OCI-LY7 (cell line): ENCODE measurements at regions not wholly inside any gene's neighbourhood (a gene's known extent, or its start where the extent isn't known, plus 50 kb on each side); places are given as distances from the start of the nearest gene placed in this dataset.

Experiments used
- BruUV-seq: library from RNA; stranded (reverse); fragments of 400-500 nt; replicated peaks from 2 replicates; lab custom pipeline; 2021; lab: Mats Ljungman, UMichigan
- CTCF ChIA-PET: fragments of 300-600 bp; sonication (Branson Sonifier 250); formaldehyde crosslinking; loops from one replicate; lab custom pipeline; 2022; ENCODE audit warnings: antibody characterized with exemption; ENCODE audit not compliant: unreplicated experiment; lab: Charles Lee
- POLR2A ChIA-PET: fragments of 300-600 bp; sonication (Branson Sonifier 250); formaldehyde crosslinking; loops from one replicate; lab custom pipeline; 2022; ENCODE audit warnings: antibody characterized with exemption; lab: Charles Lee
- DNase-seq: peaks from one replicate; pipeline ENCODE4 v3.0.0-alpha.2; 2015; ENCODE audit warnings: low spot score
- H2AFZ ChIP-seq: fragments of 200-600 bp; sonication (generic), shearing (Covaris generic); 2 replicates; pipeline ENCODE4 v1.6.1; 2014; ENCODE audit warnings: mild to moderate bottlenecking, antibody characterized with exemption, low read length, moderate library complexity
- H3K27ac ChIP-seq: fragments of 200-600 bp; sonication (generic); 2 replicates; pipeline ENCODE4 v1.5.1; 2014; ENCODE audit warnings: mixed run types, low read depth, mild to moderate bottlenecking, moderate library complexity, low read length, inconsistent platforms; ENCODE audit not compliant: poor library complexity, severe bottlenecking
- H3K36me3 ChIP-seq: fragments of 200-600 bp; sonication (generic); 2 replicates; pipeline ENCODE4 v1.6.1; 2014; ENCODE audit warnings: mild to moderate bottlenecking, antibody characterized with exemption, low read length, moderate library complexity, mixed read lengths; ENCODE audit not compliant: insufficient read depth
- H3K4me1 ChIP-seq: fragments of 200-600 bp; sonication (generic); 2 replicates; pipeline ENCODE4 v1.5.1; 2014; ENCODE audit warnings: mild to moderate bottlenecking, low read length; ENCODE audit not compliant: insufficient read depth, poor library complexity, severe bottlenecking
- H3K4me2 ChIP-seq: fragments of 200-600 bp; sonication (generic); 2 replicates; pipeline ENCODE4 v1.6.1; 2014; ENCODE audit warnings: mild to moderate bottlenecking, low read length
- H3K4me3 ChIP-seq: fragments of 200-600 bp; sonication (generic); 2 replicates; pipeline ENCODE4 v1.5.1; 2014; ENCODE audit warnings: mild to moderate bottlenecking, low read depth, low read length; ENCODE audit not compliant: poor library complexity, severe bottlenecking
- H3K79me2 ChIP-seq: fragments of 200-600 bp; sonication (generic); 2 replicates; pipeline ENCODE4 v1.6.1; 2016; ENCODE audit warnings: low read depth, mild to moderate bottlenecking, low read length, moderate library complexity, mixed read lengths; ENCODE audit not compliant: insufficient read depth
- H3K9me2 ChIP-seq: fragments of 200-600 bp; sonication (generic); 2 replicates; pipeline ENCODE4 v1.6.1; 2016; ENCODE audit warnings: mild to moderate bottlenecking, low read length, mixed read lengths; ENCODE audit not compliant: insufficient read depth
- H3K9me3 ChIP-seq: fragments of 200-600 bp; sonication (generic); 2 replicates; pipeline ENCODE4 v1.6.1; 2014; ENCODE audit warnings: mild to moderate bottlenecking, mixed run types, low read length, mixed read lengths
- H4K20me1 ChIP-seq: fragments of 200-600 bp; sonication (generic); 2 replicates; pipeline ENCODE4 v1.6.1; 2014; ENCODE audit warnings: mild to moderate bottlenecking, antibody characterized with exemption, low read length, moderate library complexity, mixed read lengths; ENCODE audit not compliant: insufficient read depth
- CTCF ChIP-seq: fragments of 200-600 bp; sonication (generic); conservative IDR thresholded peaks from 2 replicates; pipeline ENCODE4 v1.5.1; 2014; ENCODE audit warnings: mild to moderate bottlenecking, antibody characterized with exemption, low read length, moderate library complexity, mixed read lengths
- EZH2phosphoT487 ChIP-seq: fragments of 200-600 bp; sonication (generic); IDR thresholded peaks from 2 replicates; pipeline ENCODE4 v1.6.1; 2018; ENCODE audit warnings: low read depth, borderline replicate concordance, mild to moderate bottlenecking, mixed run types, antibody characterized with exemption, low read length, moderate library complexity, mixed read lengths
- intact Hi-C: fragments of 100-400 bp; cut with micrococcal nuclease; formaldehyde crosslinking; loops from one replicate; pipeline ENCODE4 v1.10.0; 2022; ENCODE audit not compliant: unreplicated experiment

- ChIA-PET POLR2A (interaction anchor here (0.6 kb wide), 1 partner anchor 163 kb away, joined by 4 read pairs; no protein-coding TSS in a partner anchor), CTCF (no interaction called here)
- no peak overlapping the region for H3K27ac ChIP-seq
- intact Hi-C loops = no loop called here
- no peaks in the 10 kb centered on the region for H4K20me1 ChIP-seq
- H3K4me1 ChIP-seq = no peaks in the 10 kb centered on the region
- H3K79me2 ChIP-seq = no peaks in the 10 kb centered on the region
- TF ChIP-seq CTCF = no peak
- no peak for TF ChIP-seq EZH2phosphoT487
- no peak overlapping the region for H3K4me2 ChIP-seq
- H3K9me3 ChIP-seq = no peaks in the 10 kb centered on the region
- no peaks in the 10 kb centered on the region for H3K9me2 ChIP-seq
- no peak overlapping the region for H2AFZ ChIP-seq
- no peak overlapping the region for H3K4me3 ChIP-seq
- H3K36me3 ChIP-seq = no peaks in the 10 kb centered on the region
- BruUV-seq = no TSS peak
- DNase-seq = no peak
These were observed 73.2 kb downstream of the GPR37 start for GRCh38 chr7:124692425-124692824.

GRCh38 chr7:124690840-124691239 is 74.8 kb downstream of the GPR37 start:
- H3K9me3 ChIP-seq = no peaks in the 10 kb centered on the region
- BruUV-seq = no TSS peak
- intact Hi-C loops = no loop called here
- ChIA-PET CTCF (no interaction called here), POLR2A (interaction anchor here (0.6 to 0.7 kb wide), 3 partner anchors 11 to 691 kb away, joined by 3 to 6 read pairs (median 3); no protein-coding TSS in a partner anchor)
- DNase-seq = no peak
- no peaks in the 10 kb centered on the region for H3K36me3 ChIP-seq
- no peaks in the 10 kb centered on the region for H3K9me2 ChIP-seq
- H3K4me1 ChIP-seq = no peaks in the 10 kb centered on the region
- no peaks in the 10 kb centered on the region for H3K79me2 ChIP-seq
- TF ChIP-seq EZH2phosphoT487 (no peak), CTCF (no peak)
- H3K4me2 ChIP-seq = no peak overlapping the region
- no peak overlapping the region for H3K4me3 ChIP-seq
- no peak overlapping the region for H2AFZ ChIP-seq
- no peak overlapping the region for H3K27ac ChIP-seq
- H4K20me1 ChIP-seq = no peaks in the 10 kb centered on the region

GRCh38 chr7:124689931-124690330 is 75.7 kb downstream of the GPR37 start:
- intact Hi-C loops = no loop called here
- H3K9me2 ChIP-seq = no peaks in the 10 kb centered on the region
- H2AFZ ChIP-seq = no peak overlapping the region
- TF ChIP-seq EZH2phosphoT487 (no peak), CTCF (no peak)
- no peaks in the 10 kb centered on the region for H3K36me3 ChIP-seq
- CTCF ChIA-PET = no interaction called here
- no peak overlapping the region for H3K4me2 ChIP-seq
- no peak overlapping the region for H3K27ac ChIP-seq
- POLR2A ChIA-PET = no interaction called here
- no TSS peak for BruUV-seq
- no peaks in the 10 kb centered on the region for H4K20me1 ChIP-seq
- no peak overlapping the region for H3K4me3 ChIP-seq
- no peaks in the 10 kb centered on the region for H3K9me3 ChIP-seq
- H3K79me2 ChIP-seq = no peaks in the 10 kb centered on the region
- no peaks in the 10 kb centered on the region for H3K4me1 ChIP-seq
- no peak for DNase-seq
